HG03439 (cell line): ENCODE measurements at regions not wholly inside any gene's neighbourhood (a gene's known extent, or its start where the extent isn't known, plus 50 kb on each side); places are given as distances from the start of the nearest gene placed in this dataset.
A peak's percentile ranks its signal among the peaks of the same experiment; 100 is the strongest.
"Not testable (repeated sequence)": the region's sequence is repeated elsewhere in the genome, so short reads cannot be mapped to it uniquely, and the experiment has no call there.

Experiments
- ATAC-seq: cut with Tn5 transposase; IDR thresholded peaks from one replicate; pipeline ENCODE4 v1.9.1; 2021; ENCODE audit warnings: mild to moderate bottlenecking, moderate library complexity; ENCODE audit not compliant: unreplicated experiment

GRCh38 chr10:62694537-62695126 lies 109.9 kb upstream of the ADO start:
- no peak for ATAC-seq

GRCh38 chr10:62696798-62697197 lies 107.7 kb upstream of the ADO start:
- ATAC-seq, result no peak

GRCh38 chr10:62699148-62699547 lies 105.4 kb upstream of the ADO start:
- ATAC-seq, result no peak

- not testable (repeated sequence) for ATAC-seq
These were observed 100.4 kb upstream of the ADO start for GRCh38 chr10:62704121-62704520.

- no peak for ATAC-seq
These were observed 98.7 kb upstream of the ADO start for GRCh38 chr10:62705789-62706188.

GRCh38 chr10:62707810-62708209 lies 96.7 kb upstream of the ADO start:
- ATAC-seq, result peak; percentile 73

GRCh38 chr10:62708569-62708968 lies 96.0 kb upstream of the ADO start:
- no peak for ATAC-seq

- ATAC-seq, result no peak
These were observed 95.3 kb upstream of the ADO start for GRCh38 chr10:62709200-62709599.

- no peak for ATAC-seq
These were observed 94.3 kb upstream of the ADO start for GRCh38 chr10:62710182-62710581.

GRCh38 chr10:62715383-62715782 lies 89.1 kb upstream of the ADO start:
- ATAC-seq, result no peak

- no peak for ATAC-seq
These were observed 85.9 kb upstream of the ADO start for GRCh38 chr10:62718585-62718984.

GRCh38 chr10:62719061-62719460 lies 85.5 kb upstream of the ADO start:
- no peak for ATAC-seq

- ATAC-seq, result no peak
These were observed 82.8 kb upstream of the ADO start for GRCh38 chr10:62721687-62722086.

- ATAC-seq, result no peak
These were observed 81.1 kb upstream of the ADO start for GRCh38 chr10:62723375-62723774.

- no peak for ATAC-seq
These were observed 80.1 kb upstream of the ADO start for GRCh38 chr10:62724465-62724864.

GRCh38 chr10:62726142-62726541 lies 78.4 kb upstream of the ADO start:
- peak; percentile 98 for ATAC-seq

GRCh38 chr10:62726638-62727037 lies 77.9 kb upstream of the ADO start:
- ATAC-seq, result no peak

- ATAC-seq, result no peak
These were observed 76.6 kb upstream of the ADO start for GRCh38 chr10:62727934-62728333.

GRCh38 chr10:62728479-62728878 lies 76.0 kb upstream of the ADO start:
- no peak for ATAC-seq

GRCh38 chr10:62732841-62733653 lies 71.5 kb upstream of the ADO start:
- ATAC-seq, result peak; percentile 80

GRCh38 chr10:62733654-62734293 lies 70.7 kb upstream of the ADO start:
- peak; percentile 7 for ATAC-seq
